Mesenchymal stem cell (in vitro differentiated cells and primary cell): ENCODE measurements at regions not wholly inside any gene's neighbourhood (a gene's known extent, or its start where the extent isn't known, plus 50 kb on each side); places are given as distances from the start of the nearest gene placed in this dataset.

Experiments used
- DNase-seq: peaks from one replicate; pipeline ENCODE4 v3.0.0-alpha.2; 2013
- H2AFZ ChIP-seq: one replicate; pipeline ENCODE4 v1.6.1; 2013; ENCODE audit warnings: low read depth, mild to moderate bottlenecking, control low read depth, inconsistent platforms, low read length, moderate library complexity
- H2AK5ac ChIP-seq: 2 replicates; pipeline ENCODE4 v1.6.1; 2013; ENCODE audit warnings: low read length, moderate library complexity, mild to moderate bottlenecking, inconsistent platforms; ENCODE audit not compliant: severe bottlenecking
- H2BK120ac ChIP-seq: one replicate; pipeline ENCODE4 v1.6.1; 2013; ENCODE audit warnings: low read depth, mild to moderate bottlenecking, inconsistent platforms, low read length, moderate library complexity
- H2BK12ac ChIP-seq, 2 experiments: one replicate each; pipeline ENCODE4 v1.6.1; 2013; ENCODE audit warnings: inconsistent platforms in 2 of 2, low read length in 2 of 2, mild to moderate bottlenecking in 2 of 2, moderate library complexity in 2 of 2, control low read depth in 1 of 2
- H2BK15ac ChIP-seq: one replicate; pipeline ENCODE4 v1.6.1; 2013; ENCODE audit warnings: mild to moderate bottlenecking, low read depth, inconsistent platforms; ENCODE audit not compliant: poor library complexity, severe bottlenecking
- H2BK5ac ChIP-seq: 2 replicates; pipeline ENCODE4 v1.6.1; 2013; ENCODE audit warnings: low read depth, mild to moderate bottlenecking, low read length, control low read depth, inconsistent platforms; ENCODE audit not compliant: poor library complexity, severe bottlenecking
- H3K14ac ChIP-seq, 2 experiments: one replicate each; pipeline ENCODE4 v1.6.1; 2013; ENCODE audit warnings: inconsistent platforms in 2 of 2, low read length in 2 of 2, control low read depth in 1 of 2, mild to moderate bottlenecking in 1 of 2, moderate library complexity in 1 of 2
- H3K18ac ChIP-seq, 2 experiments: one replicate each; pipeline ENCODE4 v1.6.1; 2013; ENCODE audit warnings: inconsistent platforms in 2 of 2, low read length in 2 of 2, control low read depth in 1 of 2, low read depth in 1 of 2, mild to moderate bottlenecking in 1 of 2
- H3K23ac ChIP-seq, 2 experiments: one replicate each; pipeline ENCODE4 v1.6.1; 2013; ENCODE audit warnings: inconsistent platforms in 2 of 2, low read length in 2 of 2, mild to moderate bottlenecking in 2 of 2, moderate library complexity in 2 of 2, control low read depth in 1 of 2
- H3K27ac ChIP-seq: 2 replicates; pipeline ENCODE4 v1.5.1; 2013; ENCODE audit warnings: mild to moderate bottlenecking, moderate library complexity, low read length, control low read depth, inconsistent platforms; ENCODE audit not compliant: poor library complexity, severe bottlenecking
- H3K27me3 ChIP-seq, 2 experiments: 2 replicates each; pipeline versions ENCODE4 v1.6.1 to v1.7.0; 2013; ENCODE audit warnings: low read length in 2 of 2, mild to moderate bottlenecking in 2 of 2, moderate library complexity in 2 of 2, control low read depth in 1 of 2, inconsistent platforms in 1 of 2; ENCODE audit not compliant: control insufficient read depth in 1 of 2, insufficient read depth in 1 of 2
- H3K36me3 ChIP-seq, 2 experiments: 2 replicates each; pipeline versions ENCODE4 v1.6.1 to v1.7.0; 2013; ENCODE audit warnings: low read length in 2 of 2, control low read depth in 1 of 2, inconsistent platforms in 1 of 2, low read depth in 1 of 2, mild to moderate bottlenecking in 1 of 2; ENCODE audit not compliant: insufficient read depth in 2 of 2, control insufficient read depth in 1 of 2
- H3K4ac ChIP-seq, 2 experiments: one replicate each; pipeline ENCODE4 v1.6.1; 2013; ENCODE audit warnings: inconsistent platforms in 2 of 2, low read length in 2 of 2, mild to moderate bottlenecking in 2 of 2, moderate library complexity in 2 of 2, control low read depth in 1 of 2, low read depth in 1 of 2
- H3K4me1 ChIP-seq: 2 replicates; pipeline ENCODE4 v1.6.1; 2013; ENCODE audit warnings: low read depth, low read length, control low read depth; ENCODE audit not compliant: control insufficient read depth, insufficient read depth
- H3K4me2 ChIP-seq: 2 replicates; pipeline ENCODE4 v1.6.1; 2013; ENCODE audit warnings: low read length, mild to moderate bottlenecking, inconsistent platforms; ENCODE audit not compliant: poor library complexity, severe bottlenecking
- H3K4me3 ChIP-seq, 2 experiments: 2 replicates each; pipeline versions ENCODE4 v1.5.1 to v1.7.0; 2013; ENCODE audit warnings: low read length in 2 of 2, mild to moderate bottlenecking in 2 of 2, control low read depth in 1 of 2, low read depth in 1 of 2; ENCODE audit not compliant: insufficient read depth in 1 of 2
- H3K79me1 ChIP-seq: replicated peaks from 2 replicates; pipeline ENCODE4 v1.6.1; 2013; ENCODE audit warnings: mild to moderate bottlenecking, control low read depth, low read length, inconsistent platforms; ENCODE audit not compliant: poor library complexity, severe bottlenecking
- H3K9ac ChIP-seq: 2 replicates; pipeline ENCODE4 v1.7.0; 2013; ENCODE audit warnings: mild to moderate bottlenecking, low read length, moderate library complexity
- H3K9me3 ChIP-seq: 2 replicates; pipeline ENCODE4 v1.7.0; 2013; ENCODE audit warnings: mild to moderate bottlenecking, low read length; ENCODE audit not compliant: control insufficient read depth
- H4K8ac ChIP-seq: one replicate; pipeline ENCODE4 v1.6.1; 2013; ENCODE audit warnings: inconsistent platforms, mild to moderate bottlenecking, low read length, moderate library complexity
- H4K91ac ChIP-seq: one replicate; pipeline ENCODE4 v1.6.1; 2013; ENCODE audit warnings: mild to moderate bottlenecking, low read length, inconsistent platforms
- WGBS: methylation state at CpG from one replicate; pipeline ENCODE4 v1.1.7; 2013; ENCODE audit warnings: mixed read lengths; 5-methylcytosine and 5-hydroxymethylcytosine counted together

DNA sequence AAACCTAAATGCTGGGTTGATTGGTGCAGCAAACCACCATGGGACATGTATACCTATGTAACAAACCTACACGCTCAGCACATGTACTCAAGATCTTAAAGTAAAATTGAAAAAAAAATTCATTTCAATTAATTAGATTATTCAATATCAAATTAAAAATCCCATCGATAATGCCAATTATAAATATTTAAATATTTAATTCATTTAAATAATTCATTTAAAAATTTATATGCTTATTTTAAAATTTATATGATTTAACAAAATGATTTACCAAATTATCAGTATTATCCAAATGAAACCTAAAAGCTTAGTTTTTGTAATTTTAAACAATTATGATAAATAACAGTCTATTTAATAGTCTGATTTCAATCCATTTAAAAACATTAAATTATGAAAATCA is 560.4 kb downstream of the NUP35 start:
- H3K4ac ChIP-seq: no peak overlapping the region
- no peak overlapping the region for H4K8ac ChIP-seq
- H2AFZ ChIP-seq: no peak overlapping the region
- H3K27me3 ChIP-seq: no peaks in the 10 kb centered on the region
- H3K14ac ChIP-seq: no peak overlapping the region
- no peak overlapping the region for H3K4me3 ChIP-seq
- no peak overlapping the region for H3K4me2 ChIP-seq
- H3K9ac ChIP-seq: no peak overlapping the region
- H3K18ac ChIP-seq: no peak overlapping the region
- peaks cover 18% of the 10 kb centered on the region for H3K9me3 ChIP-seq
- no CpG with 5 or more reads among the region's 2 CpGs for WGBS
- H2BK15ac ChIP-seq: no peak overlapping the region
- H3K4me1 ChIP-seq: no peaks in the 10 kb centered on the region
- H2BK120ac ChIP-seq: no peak overlapping the region
- no peaks in the 10 kb centered on the region for H3K79me1 ChIP-seq
- no peaks in the 10 kb centered on the region for H3K36me3 ChIP-seq
- H2BK12ac ChIP-seq: no peak overlapping the region
- no peak overlapping the region for H2AK5ac ChIP-seq
- H4K91ac ChIP-seq: no peak overlapping the region
- H3K23ac ChIP-seq: no peak overlapping the region
- no peak overlapping the region for H2BK5ac ChIP-seq
- H3K27ac ChIP-seq: no peak overlapping the region
- no peak for DNase-seq

GRCh38 chr2:183696028-183696427 is 571.8 kb downstream of the NUP35 start:
- no peak overlapping the region for H3K18ac ChIP-seq
- DNase-seq: no peak
- H3K4me3 ChIP-seq: no peak overlapping the region
- no peak overlapping the region for H4K8ac ChIP-seq
- H2BK5ac ChIP-seq: no peak overlapping the region
- H2BK12ac ChIP-seq: no peak overlapping the region
- no peak overlapping the region for H2AK5ac ChIP-seq
- H3K14ac ChIP-seq: no peak overlapping the region
- WGBS: 70% methylated on average over 4 of the region's 4 CpGs
- H3K9ac ChIP-seq: no peak overlapping the region
- H3K79me1 ChIP-seq: no peaks in the 10 kb centered on the region
- no peak overlapping the region for H3K23ac ChIP-seq
- no peak overlapping the region for H3K4ac ChIP-seq
- H3K36me3 ChIP-seq: no peaks in the 10 kb centered on the region
- peaks cover 33% of the 10 kb centered on the region for H3K9me3 ChIP-seq
- no peaks in the 10 kb centered on the region for H3K27me3 ChIP-seq
- no peak overlapping the region for H2AFZ ChIP-seq
- H3K27ac ChIP-seq: no peak overlapping the region
- no peaks in the 10 kb centered on the region for H3K4me1 ChIP-seq
- no peak overlapping the region for H2BK120ac ChIP-seq
- no peak overlapping the region for H3K4me2 ChIP-seq
- no peak overlapping the region for H4K91ac ChIP-seq
- H2BK15ac ChIP-seq: no peak overlapping the region

- Histone ChIP-seq H4K8ac (no peak overlapping the region), H2BK5ac (no peak overlapping the region), H3K18ac (no peak overlapping the region), H3K14ac (no peak overlapping the region), H3K4ac (no peak overlapping the region), H3K4me3 (no peak overlapping the region), H3K9ac (no peak overlapping the region), H2BK15ac (no peak overlapping the region), H3K36me3 (no peaks in the 10 kb centered on the region), H2BK120ac (no peak overlapping the region), H3K27me3 (no peaks in the 10 kb centered on the region), H2AK5ac (no peak overlapping the region), H3K4me1 (no peaks in the 10 kb centered on the region), H3K23ac (no peak overlapping the region), H3K27ac (no peak overlapping the region), H2AFZ (no peak overlapping the region), H3K4me2 (no peak overlapping the region), H2BK12ac (no peak overlapping the region), H3K79me1 (no peaks in the 10 kb centered on the region), H4K91ac (no peak overlapping the region), H3K9me3 (peaks cover 5% of the 10 kb centered on the region)
- DNase-seq: no peak
- 78% methylated on average over 1 of the region's 1 CpG for WGBS
Observed at GRCh38 chr2:183709829-183710228, 585.6 kb downstream of the NUP35 start.

DNA sequence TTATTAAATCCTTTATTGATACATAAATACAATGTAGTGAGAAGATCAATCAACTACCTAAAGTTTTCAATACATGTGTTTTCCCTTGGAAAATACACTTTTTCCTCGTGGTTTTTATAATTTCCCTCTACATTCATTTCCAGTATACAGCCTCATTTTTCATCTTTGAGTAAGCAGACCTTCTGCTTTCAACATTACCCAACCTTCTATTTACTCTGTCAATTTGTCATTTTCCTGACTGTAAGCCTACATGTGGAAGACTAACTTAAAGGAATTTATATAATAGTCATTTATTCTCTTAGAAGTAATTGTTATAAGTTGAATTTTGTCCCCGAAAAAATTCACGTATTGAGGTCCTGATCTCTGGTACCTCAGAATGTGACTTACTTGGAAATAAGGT is 594.0 kb downstream of the NUP35 start:
- Histone ChIP-seq H3K9ac (no peak overlapping the region), H2BK120ac (no peak overlapping the region), H3K9me3 (peaks cover 4% of the 10 kb centered on the region), H3K18ac (no peak overlapping the region), H3K14ac (no peak overlapping the region), H3K79me1 (no peaks in the 10 kb centered on the region), H2AK5ac (no peak overlapping the region), H3K4me1 (no peaks in the 10 kb centered on the region), H3K4ac (no peak overlapping the region), H3K4me2 (no peak overlapping the region), H3K27me3 (no peaks in the 10 kb centered on the region), H2BK5ac (no peak overlapping the region), H3K23ac (no peak overlapping the region), H4K91ac (no peak overlapping the region), H2BK15ac (no peak overlapping the region), H3K36me3 (no peaks in the 10 kb centered on the region), H2AFZ (no peak overlapping the region), H4K8ac (no peak overlapping the region), H2BK12ac (no peak overlapping the region), H3K27ac (no peak overlapping the region), H3K4me3 (no peak overlapping the region)
- no peak for DNase-seq
- WGBS: 78% methylated on average over 3 of the region's 3 CpGs
